GM12878 (cell line): ENCODE measurements at regions not wholly inside any gene's neighbourhood (a gene's known extent, or its start where the extent isn't known, plus 50 kb on each side); places are given as distances from the start of the nearest gene placed in this dataset.

Experiments used
- ATAC-seq: fragments of 200-7000 bp; cut with Tn5 transposase; 3 replicates; pipeline ENCODE4 v1.9.1; 2020; ENCODE audit warnings: mild to moderate bottlenecking, moderate library complexity
- BruUV-seq: library from RNA; stranded (reverse); fragments of 400-500 nt; replicated peaks from 2 replicates; lab custom pipeline; 2021; lab: Mats Ljungman, UMichigan
- CTCF ChIA-PET: fragments of 300-600 bp; sonication (Branson Sonifier 250); formaldehyde crosslinking; extraction: SDS; loops from one replicate; lab custom pipeline; 2021; ENCODE audit warnings: inconsistent platforms; lab: Yijun Ruan, JAX
- POLR2A ChIA-PET: fragments of 350-600 bp; formaldehyde crosslinking; extraction: SDS; loops from one replicate; lab custom pipeline; 2021; ENCODE audit warnings: inconsistent platforms; lab: Charles Lee
- RAD21 ChIA-PET: fragments of 300-600 bp; sonication (Branson Sonifier 250); formaldehyde crosslinking; loops from one replicate; lab custom pipeline; 2023; ENCODE audit warnings: antibody characterized with exemption; ENCODE audit not compliant: unreplicated experiment; lab: Charles Lee
- SMC1A ChIA-PET: fragments of 300-600 bp; sonication (Branson Sonifier 250); formaldehyde crosslinking; loops from one replicate; lab custom pipeline; 2023; ENCODE audit not compliant: unreplicated experiment, uncharacterized antibody; lab: Charles Lee
- DNase-seq: peaks from one replicate; pipeline ENCODE4 v3.0.0-alpha.2; 2011; ENCODE audit warnings: low read depth, low spot score
- FAIRE-seq: peaks from 3 replicates; lab custom pipeline; 2011; peaks lifted over from hg19 to GRCh38; lab: Jason Lieb, UNC
- H2AFZ ChIP-seq: 2 replicates; pipeline ENCODE4 v1.6.0; 2011; ENCODE audit warnings: low read depth, low read length, control low read depth; ENCODE audit not compliant: control insufficient read depth
- H3K27ac ChIP-seq: 2 replicates; pipeline ENCODE4 v1.5.1; 2011; ENCODE audit warnings: control low read depth; ENCODE audit not compliant: control insufficient read depth, insufficient read depth
- H3K27me3 ChIP-seq, 2 experiments: replicated peaks in 1 of 2; 2 replicates each; pipeline versions ENCODE4 v1.6.0 to v1.6.1; 2011; ENCODE audit warnings: low read length in 1 of 2; ENCODE audit not compliant: control insufficient read depth in 2 of 2, insufficient read depth in 2 of 2
- H3K36me3 ChIP-seq, 2 experiments: 2 replicates each; pipeline ENCODE4 v1.5.1; 2011; ENCODE audit warnings: low read length in 1 of 2; ENCODE audit not compliant: control insufficient read depth in 2 of 2, insufficient read depth in 2 of 2
- H3K4me1 ChIP-seq: 2 replicates; pipeline ENCODE4 v1.6.1; 2011; ENCODE audit warnings: mild to moderate bottlenecking, low read length, moderate library complexity, mixed read lengths; ENCODE audit not compliant: control insufficient read depth, insufficient read depth
- H3K4me2 ChIP-seq: 2 replicates; pipeline ENCODE4 v1.6.0; 2011; ENCODE audit warnings: control low read depth; ENCODE audit not compliant: control insufficient read depth, insufficient read depth
- H3K4me3 ChIP-seq: fragments of 200-600 bp; sonication (generic); 2 replicates; pipeline ENCODE4 v1.5.1; 2016
- H3K79me2 ChIP-seq: 2 replicates; pipeline ENCODE4 v1.6.0; 2011; ENCODE audit warnings: low read length; ENCODE audit not compliant: control insufficient read depth, insufficient read depth
- H3K9ac ChIP-seq: 2 replicates; pipeline ENCODE4 v1.8.0; 2011; ENCODE audit warnings: low read length, control low read depth, mixed read lengths; ENCODE audit not compliant: control insufficient read depth, insufficient read depth
- H3K9me3 ChIP-seq: replicated peaks from 3 replicates; pipeline ENCODE4 v1.5.1; 2011; ENCODE audit warnings: mild to moderate bottlenecking, low read length; ENCODE audit not compliant: control insufficient read depth, insufficient read depth
- H4K20me1 ChIP-seq: 2 replicates; pipeline ENCODE4 v1.6.0; 2011; ENCODE audit not compliant: control insufficient read depth, insufficient read depth
- ATF3 ChIP-seq: IDR thresholded peaks from 2 replicates; pipeline ENCODE4 v1.6.1; 2011; ENCODE audit warnings: low read depth, mild to moderate bottlenecking, low read length, moderate library complexity, borderline replicate concordance; ENCODE audit errors: extremely low read depth
- BACH1 ChIP-seq: fragments of 450-650 bp; IDR thresholded peaks from 2 replicates; pipeline ENCODE4 v1.6.1; 2017; ENCODE audit warnings: mild to moderate bottlenecking, borderline replicate concordance
- BCL11A ChIP-seq: IDR thresholded peaks from 2 replicates; pipeline ENCODE4 v1.6.1; 2011; ENCODE audit warnings: low read depth, low read length
- BRCA1 ChIP-seq: IDR thresholded peaks from 2 replicates; pipeline ENCODE4 v1.6.1; 2011; ENCODE audit warnings: low read depth, low read length, improper control_type of control experiment
- CHD4 ChIP-seq: fragments of 200-600 bp; sonication (generic); IDR thresholded peaks from 2 replicates; pipeline ENCODE4 v1.6.1; 2016; ENCODE audit warnings: mild to moderate bottlenecking
- CUX1 ChIP-seq: IDR thresholded peaks from 2 replicates; pipeline ENCODE4 v1.6.1; 2012; ENCODE audit warnings: improper control_type of control experiment, low read depth, low read length; ENCODE audit not compliant: insufficient replicate concordance
- IKZF1 ChIP-seq: fragments of 450-650 bp; conservative IDR thresholded peaks from 2 replicates; pipeline ENCODE4 v1.6.1; 2017; ENCODE audit warnings: antibody characterized with exemption, mild to moderate bottlenecking
- IKZF2 ChIP-seq, 2 experiments: fragments of 450-650 bp; IDR thresholded peaks; 2 replicates each; pipeline ENCODE4 v1.6.1; 2017; ENCODE audit warnings: mild to moderate bottlenecking in 2 of 2, moderate library complexity in 2 of 2
- MAX ChIP-seq: IDR thresholded peaks from 2 replicates; pipeline ENCODE4 v1.6.1; 2012; ENCODE audit warnings: low read depth, low read length, improper control_type of control experiment
- MTA3 ChIP-seq: IDR thresholded peaks from 2 replicates; pipeline ENCODE4 v1.6.1; 2012; ENCODE audit warnings: low read length, inconsistent platforms, borderline replicate concordance
- PKNOX1 ChIP-seq: fragments of 450-650 bp; IDR thresholded peaks from 2 replicates; pipeline ENCODE4 v1.6.1; 2016; ENCODE audit warnings: mild to moderate bottlenecking
- ZBED1 ChIP-seq: IDR thresholded peaks from 2 replicates; pipeline ENCODE4 v1.6.1; 2016; ENCODE audit warnings: borderline replicate concordance
- ZNF24 ChIP-seq: fragments of 450-650 bp; IDR thresholded peaks from 2 replicates; pipeline ENCODE4 v1.6.1; 2017; ENCODE audit warnings: antibody characterized with exemption, mild to moderate bottlenecking
- ZSCAN29 ChIP-seq: fragments of 450-650 bp; IDR thresholded peaks from 2 replicates; pipeline ENCODE4 v1.6.1; 2017; ENCODE audit warnings: mild to moderate bottlenecking, moderate library complexity
- WGBS: methylation state at CpG from one replicate; pipeline ENCODE4 v1.1.6; 2016; ENCODE audit warnings: low lambda C conversion rate; ENCODE audit not compliant: insufficient replicate concordance, insufficient coverage; ENCODE audit errors: missing lambda C conversion rate; 5-methylcytosine and 5-hydroxymethylcytosine counted together
- in situ Hi-C: fragments of 300-500 bp; cut with MboI; formaldehyde crosslinking; loops from 9 replicates; pipeline ENCODE4 v1.14.3; 2018; ENCODE audit warnings: mixed read lengths
- intact Hi-C: fragments of 100-400 bp; cut with micrococcal nuclease; formaldehyde crosslinking; loops from one replicate; pipeline ENCODE4 v1.14.2; 2022; ENCODE audit not compliant: unreplicated experiment

- ChIA-PET RAD21 (interaction anchor here (1.3 kb wide), 1 partner anchor 68 kb away, joined by 4 read pairs; no protein-coding TSS in a partner anchor), CTCF (no interaction called here), SMC1A (interaction anchor here (0.8 to 1.3 kb wide), 2 partner anchors 14 to 68 kb away, joined by 3 read pairs; no protein-coding TSS in a partner anchor), POLR2A (no interaction called here)
- no peak overlapping the region for H3K4me3 ChIP-seq
- ATAC-seq = peak; percentile 12
- no peak overlapping the region; the same call in 1 of the 2 replicates for H3K4me2 ChIP-seq
- no peak overlapping the region for H3K9ac ChIP-seq
- H3K27me3 ChIP-seq = no peaks in the 10 kb centered on the region
- WGBS = 45% methylated on average over 34 of the region's 34 CpGs
- FAIRE-seq = no peak
- no peak overlapping the region for H3K27ac ChIP-seq
- H3K36me3 ChIP-seq = no peaks in the 10 kb centered on the region
- H3K4me1 ChIP-seq = peaks cover 14% of the 10 kb centered on the region
- H3K79me2 ChIP-seq = no peaks in the 10 kb centered on the region
- in situ Hi-C loops = loop anchor here (5.0 to 10.0 kb wide), 2 partner anchors 213 to 1370 kb away; no protein-coding TSS in a partner anchor
- intact Hi-C loops = loop anchor here (2.0 to 10.0 kb wide), 3 partner anchors 14 to 497 kb away; a partner anchor contains a TSS
- no peaks in the 10 kb centered on the region; the same call in 2 of the 3 replicates for H3K9me3 ChIP-seq
- BruUV-seq = no TSS peak
- no peak overlapping the region for H2AFZ ChIP-seq
- no peaks in the 10 kb centered on the region for H4K20me1 ChIP-seq
- DNase-seq = peak; percentile 75
- TF ChIP-seq PKNOX1 = no peak
- no peak for TF ChIP-seq MAX
- no peak for TF ChIP-seq BRCA1
- peak; percentile 93 for TF ChIP-seq ZSCAN29
- TF ChIP-seq CHD4 = no peak; the same call in 1 of the 2 replicates
- no peak for TF ChIP-seq BCL11A
- TF ChIP-seq MTA3 = no peak
- no peak for TF ChIP-seq CUX1
- TF ChIP-seq IKZF1 = peak; percentile 49
- TF ChIP-seq ZBED1 = no peak
- peak; percentile 99 for TF ChIP-seq ZNF24
- TF ChIP-seq ATF3 = no peak
- TF ChIP-seq BACH1 = no peak
- TF ChIP-seq IKZF2 (IDR thresholded peaks at IDR 0.05) = peak; percentile 40 to 41; a peak in 2 of 4 replicates
Observed at GRCh38 chr6:27684264-27685211, 211.6 kb upstream of the ZNF184 start.
